Inflammatory macrophage treated with lipopolysaccharide for 1 hour (primary cell): ENCODE measurements at regions not wholly inside any gene's neighbourhood (a gene's known extent, or its start where the extent isn't known, plus 50 kb on each side); places are given as distances from the start of the nearest gene placed in this dataset.

ENCODE experiments used
- DNase-seq, 2 donors: peaks; one replicate each; pipeline ENCODE4 v3.0.0-alpha.2; 2020 to 2022

- no peak for DNase-seq
Measured at GRCh38 chr21:27108701-27109100, 141.8 kb upstream of the ADAMTS5 start.

GRCh38 chr21:27108228-27108627, 141.3 kb upstream of the ADAMTS5 start:
- no peak for DNase-seq

- DNase-seq: no peak
Measured at GRCh38 chr21:27104846-27105431, 138.1 kb upstream of the ADAMTS5 start.

- DNase-seq: no peak
Measured at GRCh38 chr21:27103768-27104167, 136.9 kb upstream of the ADAMTS5 start.

- DNase-seq: no peak
Measured at GRCh38 chr21:27101523-27101922, 134.6 kb upstream of the ADAMTS5 start.

- no peak for DNase-seq
Measured at GRCh38 chr21:27094184-27094948, 127.5 kb upstream of the ADAMTS5 start.

- DNase-seq: no peak
Measured at GRCh38 chr21:27086630-27087029, 119.7 kb upstream of the ADAMTS5 start.

- no peak for DNase-seq
Measured at GRCh38 chr21:27086186-27086585, 119.3 kb upstream of the ADAMTS5 start.

GRCh38 chr21:27085387-27085786, 118.5 kb upstream of the ADAMTS5 start:
- no peak for DNase-seq

GRCh38 chr21:27083144-27083543, 116.3 kb upstream of the ADAMTS5 start:
- no peak for DNase-seq

GRCh38 chr21:27082431-27083010, 115.6 kb upstream of the ADAMTS5 start:
- no peak for DNase-seq

- DNase-seq: no peak
Measured at GRCh38 chr21:27079636-27080240, 112.8 kb upstream of the ADAMTS5 start.

- no peak for DNase-seq
Measured at GRCh38 chr21:27078915-27079314, 112.0 kb upstream of the ADAMTS5 start.

- DNase-seq: no peak
Measured at GRCh38 chr21:27077501-27077900, 110.6 kb upstream of the ADAMTS5 start.

- no peak for DNase-seq
Measured at GRCh38 chr21:27076025-27076424, 109.1 kb upstream of the ADAMTS5 start.

GRCh38 chr21:27070861-27071670, 104.2 kb upstream of the ADAMTS5 start:
- no peak for DNase-seq

- DNase-seq: no peak
Measured at GRCh38 chr21:27068811-27069210, 101.9 kb upstream of the ADAMTS5 start.

- no peak for DNase-seq
Measured at GRCh38 chr21:27067226-27067625, 100.3 kb upstream of the ADAMTS5 start.

GRCh38 chr21:27062443-27062842, 95.6 kb upstream of the ADAMTS5 start:
- no peak for DNase-seq

- DNase-seq: no peak
Measured at GRCh38 chr21:27061770-27062169, 94.9 kb upstream of the ADAMTS5 start.

GRCh38 chr21:27060190-27060589, 93.3 kb upstream of the ADAMTS5 start:
- no peak for DNase-seq

- DNase-seq: no peak
Measured at GRCh38 chr21:27058673-27059605, 92.1 kb upstream of the ADAMTS5 start.
